IMR-90 (cell line): ENCODE measurements at regions not wholly inside any gene's neighbourhood (a gene's known extent, or its start where the extent isn't known, plus 50 kb on each side); places are given as distances from the start of the nearest gene placed in this dataset.

Experiments
- ATAC-seq: fragments of 200-7000 bp; cut with Tn5 transposase; 2 replicates; pipeline ENCODE4 v1.9.1; 2020; ENCODE audit warnings: low read depth, mild to moderate bottlenecking, moderate library complexity
- BruUV-seq: library from RNA; stranded (reverse); fragments of 400-500 nt; replicated peaks from 2 replicates; lab custom pipeline; 2021; lab: Mats Ljungman, UMichigan
- CTCF ChIA-PET: fragments of 300-600 bp; formaldehyde crosslinking; extraction: SDS; loops from one replicate; lab custom pipeline; 2021; ENCODE audit warnings: antibody characterized with exemption; lab: Yijun Ruan, JAX
- POLR2A ChIA-PET: fragments of 300-600 bp; sonication (Branson Sonifier 250); formaldehyde crosslinking; loops from one replicate; lab custom pipeline; 2022; ENCODE audit warnings: antibody characterized with exemption; ENCODE audit not compliant: unreplicated experiment; lab: Charles Lee
- DNase-seq: peaks from one replicate; pipeline ENCODE4 v3.0.0; 2013
- H2AFZ ChIP-seq: replicated peaks from 2 replicates; pipeline ENCODE3; 2013; ENCODE audit warnings: low read length, mild to moderate bottlenecking; ENCODE audit not compliant: poor library complexity
- H2AK5ac ChIP-seq: 2 replicates; pipeline ENCODE4 v1.6.1; 2013; ENCODE audit warnings: low read depth, low read length, inconsistent platforms
- H2AK9ac ChIP-seq: replicated peaks from 2 replicates; pipeline ENCODE3; 2013; ENCODE audit warnings: mild to moderate bottlenecking, low read depth, low read length, moderate library complexity; ENCODE audit not compliant: poor library complexity
- H2BK120ac ChIP-seq: 2 replicates; pipeline ENCODE4 v1.6.1; 2013; ENCODE audit warnings: low read depth, low read length, inconsistent platforms
- H2BK15ac ChIP-seq: 3 replicates; pipeline ENCODE4 v1.6.1; 2013; ENCODE audit warnings: low read depth, low read length, inconsistent platforms
- H2BK20ac ChIP-seq: 2 replicates; pipeline ENCODE4 v1.6.1; 2013; ENCODE audit warnings: low read depth, mild to moderate bottlenecking, inconsistent platforms, low read length, moderate library complexity
- H2BK5ac ChIP-seq: 2 replicates; pipeline ENCODE4 v1.6.1; 2013; ENCODE audit warnings: mild to moderate bottlenecking, low read depth, low read length, inconsistent platforms; ENCODE audit not compliant: poor library complexity, severe bottlenecking
- H3K14ac ChIP-seq: replicated peaks from 2 replicates; pipeline ENCODE4 v1.6.1; 2013; ENCODE audit warnings: low read depth, low read length, inconsistent platforms
- H3K18ac ChIP-seq: 2 replicates; pipeline ENCODE4 v1.6.1; 2013; ENCODE audit warnings: low read depth, low read length, control low read depth
- H3K23ac ChIP-seq: 2 replicates; pipeline ENCODE4 v1.6.1; 2013; ENCODE audit warnings: low read depth, low read length, inconsistent platforms
- H3K27ac ChIP-seq: 2 replicates; pipeline ENCODE4 v1.5.1; 2013; ENCODE audit warnings: mild to moderate bottlenecking, control low read depth, low read length; ENCODE audit not compliant: insufficient read depth
- H3K27me3 ChIP-seq: 2 replicates; pipeline ENCODE4 v1.6.1; 2013; ENCODE audit warnings: low read length; ENCODE audit not compliant: control insufficient read depth, insufficient read depth
- H3K36me3 ChIP-seq: 2 replicates; pipeline ENCODE4 v1.6.1; 2013; ENCODE audit warnings: low read length, mixed read lengths; ENCODE audit not compliant: control insufficient read depth, insufficient read depth
- H3K4ac ChIP-seq: 2 replicates; pipeline ENCODE4 v1.6.1; 2013; ENCODE audit warnings: low read depth, low read length, inconsistent platforms
- H3K4me1 ChIP-seq: 2 replicates; pipeline ENCODE4 v1.6.1; 2013; ENCODE audit warnings: low read length, mixed read lengths; ENCODE audit not compliant: control insufficient read depth, insufficient read depth
- H3K4me2 ChIP-seq: 2 replicates; pipeline ENCODE4 v1.6.1; 2013; ENCODE audit warnings: low read depth, mild to moderate bottlenecking, control low read depth, low read length, moderate library complexity
- H3K4me3 ChIP-seq: 2 replicates; pipeline ENCODE4 v1.5.1; 2013; ENCODE audit warnings: low read depth, mild to moderate bottlenecking, control low read depth, low read length, moderate library complexity; ENCODE audit not compliant: insufficient read depth
- H3K56ac ChIP-seq: 2 replicates; pipeline ENCODE4 v1.6.1; 2013; ENCODE audit warnings: low read length, inconsistent platforms; ENCODE audit not compliant: insufficient read depth; ENCODE audit errors: extremely low read depth
- H3K79me1 ChIP-seq, 2 experiments: 2 replicates each; pipeline ENCODE4 v1.6.1; 2013; ENCODE audit warnings: low read length in 2 of 2, inconsistent platforms in 1 of 2, low read depth in 1 of 2
- H3K9ac ChIP-seq: 2 replicates; pipeline ENCODE4 v1.6.1; 2013; ENCODE audit warnings: low read depth, low read length, control low read depth
- H3K9me1 ChIP-seq: 2 replicates; pipeline ENCODE4 v1.6.1; 2013; ENCODE audit warnings: low read length, inconsistent platforms; ENCODE audit not compliant: insufficient read depth
- H3K9me3 ChIP-seq: 2 replicates; pipeline ENCODE4 v1.6.1; 2013; ENCODE audit warnings: low read length; ENCODE audit not compliant: control insufficient read depth, insufficient read depth
- H4K20me1 ChIP-seq: 2 replicates; pipeline ENCODE4 v1.6.1; 2013; ENCODE audit warnings: low read length, inconsistent platforms; ENCODE audit not compliant: insufficient read depth
- H4K5ac ChIP-seq: 2 replicates; pipeline ENCODE4 v1.6.1; 2013; ENCODE audit warnings: mild to moderate bottlenecking, low read depth, low read length, control low read depth
- H4K8ac ChIP-seq, 2 experiments: 2 replicates each; pipeline ENCODE4 v1.6.1; 2013; ENCODE audit warnings: low read depth in 2 of 2, low read length in 2 of 2, control low read depth in 1 of 2, inconsistent platforms in 1 of 2
- H4K91ac ChIP-seq: 2 replicates; pipeline ENCODE4 v1.6.1; 2013; ENCODE audit warnings: low read depth, low read length, inconsistent platforms; ENCODE audit not compliant: insufficient read depth
- BHLHE40 ChIP-seq: fragments of 150-350 bp; IDR thresholded peaks from 2 replicates; pipeline ENCODE4 v1.6.1; 2016; ENCODE audit warnings: mild to moderate bottlenecking, low read depth, low read length
- CEBPB ChIP-seq: IDR thresholded peaks from 2 replicates; pipeline ENCODE4 v1.6.1; 2012; ENCODE audit warnings: low read depth, low read length, improper control_type of control experiment
- CHD1 ChIP-seq: IDR thresholded peaks from 2 replicates; pipeline ENCODE4 v1.6.1; 2012; ENCODE audit warnings: low read depth, low read length, improper control_type of control experiment
- CTCF ChIP-seq: conservative IDR thresholded peaks from 2 replicates; pipeline ENCODE4 v1.5.1; 2012; ENCODE audit warnings: mild to moderate bottlenecking, low read depth, low read length, improper control_type of control experiment
- FOS ChIP-seq: fragments of 150-350 bp; IDR thresholded peaks from 2 replicates; pipeline ENCODE4 v1.6.1; 2016; ENCODE audit warnings: low read depth, low read length
- MAFK ChIP-seq: IDR thresholded peaks from 2 replicates; pipeline ENCODE4 v1.6.1; 2012; ENCODE audit warnings: low read depth, low read length, improper control_type of control experiment
- MAZ ChIP-seq: IDR thresholded peaks from 2 replicates; pipeline ENCODE4 v1.6.1; 2012; ENCODE audit warnings: low read depth, mild to moderate bottlenecking, low read length, improper control_type of control experiment, moderate library complexity, borderline replicate concordance
- MXI1 ChIP-seq: IDR thresholded peaks from 2 replicates; pipeline ENCODE4 v1.6.1; 2012; ENCODE audit warnings: low read depth, mild to moderate bottlenecking, low read length, moderate library complexity, borderline replicate concordance
- NFE2L2 ChIP-seq: fragments of 150-350 bp; IDR thresholded peaks from 2 replicates; pipeline ENCODE4 v1.6.1; 2016; ENCODE audit warnings: low read depth, mild to moderate bottlenecking, low read length
- POLR2A ChIP-seq: IDR thresholded peaks from 2 replicates; pipeline ENCODE4 v1.6.1; 2012; ENCODE audit warnings: mild to moderate bottlenecking, low read depth, low read length
- RAD21 ChIP-seq: IDR thresholded peaks from 2 replicates; pipeline ENCODE4 v1.6.1; 2012; ENCODE audit warnings: low read length, improper control_type of control experiment
- RCOR1 ChIP-seq: IDR thresholded peaks from 2 replicates; pipeline ENCODE4 v1.6.1; 2012; ENCODE audit warnings: mild to moderate bottlenecking, low read length, improper control_type of control experiment; ENCODE audit not compliant: insufficient replicate concordance
- RFX5 ChIP-seq: IDR thresholded peaks from 2 replicates; pipeline ENCODE4 v1.8.0; 2012; ENCODE audit warnings: low read depth, mild to moderate bottlenecking, low read length, moderate library complexity
- SMC3 ChIP-seq: fragments of 150-350 bp; IDR thresholded peaks from 2 replicates; pipeline ENCODE4 v1.6.1; 2016; ENCODE audit warnings: low read depth, mild to moderate bottlenecking, antibody characterized with exemption, low read length, moderate library complexity
- USF2 ChIP-seq: fragments of 150-350 bp; IDR thresholded peaks from 2 replicates; pipeline ENCODE4 v1.6.1; 2017; ENCODE audit warnings: mild to moderate bottlenecking, antibody characterized with exemption, low read length, low read depth
- WGBS, 2 experiments: methylation state at CpG; one replicate each; pipeline versions ENCODE4 v1.1.5 to v1.1.7; 2013; ENCODE audit warnings: missing lambda C conversion rate in 2 of 2; ENCODE audit not compliant: insufficient read length in 1 of 2; ENCODE audit errors: extremely low coverage in 2 of 2; 5-methylcytosine and 5-hydroxymethylcytosine counted together
- dilution Hi-C: fragments of 300-500 bp; cut with HindIII; formaldehyde crosslinking; loops from one replicate; pipeline ENCODE4 v1.14.3; 2018; ENCODE audit warnings: low sequenced_read_pairs; ENCODE audit not compliant: unreplicated experiment
- in situ Hi-C: fragments of 300-500 bp; cut with MboI; formaldehyde crosslinking; loops from 3 replicates; pipeline ENCODE4 v1.14.3; 2019; ENCODE audit warnings: low sequenced_read_pairs, inconsistent platforms, mixed read lengths
- intact Hi-C: fragments of 100-400 bp; cut with micrococcal nuclease; formaldehyde crosslinking; loops from 2 replicates; pipeline ENCODE4 v1.10.0; 2022
- TF ChIP-seq, protein P1 (sequence below): fragments of 150-350 bp; IDR thresholded peaks from 2 replicates; pipeline ENCODE4 v1.6.1; 2016; ENCODE audit warnings: low read depth, mild to moderate bottlenecking, low read length, moderate library complexity, borderline replicate concordance

GRCh38 chrX:114049063-114049462 is 534.8 kb upstream of the HTR2C start:
- Histone ChIP-seq H4K5ac (no peak overlapping the region), H3K4me3 (no peak overlapping the region), H3K23ac (no peak overlapping the region), H3K79me1 (no peaks in the 10 kb centered on the region), H4K8ac (no peak overlapping the region), H3K4ac (no peak overlapping the region), H3K36me3 (no peaks in the 10 kb centered on the region), H3K4me1 (no peaks in the 10 kb centered on the region), H2AFZ (no peak overlapping the region), H3K18ac (no peak overlapping the region), H4K20me1 (no peaks in the 10 kb centered on the region), H2BK120ac (no peak overlapping the region), H3K4me2 (no peak overlapping the region), H3K9me3 (peaks cover 2% of the 10 kb centered on the region; the same call in 1 of the 2 replicates), H3K27me3 (no peaks in the 10 kb centered on the region), H3K14ac (no peak overlapping the region), H2BK15ac (no peak overlapping the region), H2BK20ac (no peak overlapping the region), H3K9me1 (no peaks in the 10 kb centered on the region), H3K27ac (no peak overlapping the region), H3K9ac (no peak overlapping the region), H2AK9ac (no peak overlapping the region), H4K91ac (no peak overlapping the region), H2AK5ac (no peak overlapping the region), H3K56ac (no peak overlapping the region), H2BK5ac (no peak overlapping the region)
- intact Hi-C loops (no loop called here), dilution Hi-C loops (no loop called here), in situ Hi-C loops (no loop called here)
- no CpG with 5 or more reads among the region's 3 CpGs for WGBS, 2 experiments
- no TSS peak for BruUV-seq
- TF ChIP-seq CEBPB, result no peak
- TF ChIP-seq, protein P1, sequence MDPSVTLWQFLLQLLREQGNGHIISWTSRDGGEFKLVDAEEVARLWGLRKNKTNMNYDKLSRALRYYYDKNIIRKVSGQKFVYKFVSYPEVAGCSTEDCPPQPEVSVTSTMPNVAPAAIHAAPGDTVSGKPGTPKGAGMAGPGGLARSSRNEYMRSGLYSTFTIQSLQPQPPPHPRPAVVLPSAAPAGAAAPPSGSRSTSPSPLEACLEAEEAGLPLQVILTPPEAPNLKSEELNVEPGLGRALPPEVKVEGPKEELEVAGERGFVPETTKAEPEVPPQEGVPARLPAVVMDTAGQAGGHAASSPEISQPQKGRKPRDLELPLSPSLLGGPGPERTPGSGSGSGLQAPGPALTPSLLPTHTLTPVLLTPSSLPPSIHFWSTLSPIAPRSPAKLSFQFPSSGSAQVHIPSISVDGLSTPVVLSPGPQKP, result no peak
- TF ChIP-seq MAZ, result no peak
- no peak for TF ChIP-seq FOS
- TF ChIP-seq POLR2A, result no peak
- TF ChIP-seq CHD1, result no peak
- TF ChIP-seq SMC3, result no peak
- no peak for TF ChIP-seq USF2
- no peak for TF ChIP-seq BHLHE40
- TF ChIP-seq RCOR1, result no peak
- TF ChIP-seq MAFK, result no peak
- no peak for TF ChIP-seq RFX5
- no peak for TF ChIP-seq NFE2L2
- no peak for TF ChIP-seq RAD21
- no peak for TF ChIP-seq MXI1
- TF ChIP-seq CTCF, result no peak
- ATAC-seq (no peak), DNase-seq (no peak)
- ChIA-PET POLR2A (no interaction called here), CTCF (no interaction called here)
